ENCODE measurements at regions not wholly inside any gene's neighbourhood (a gene's known extent, or its start where the extent isn't known, plus 50 kb on each side); places are given as distances from the start of the nearest gene placed in this dataset.

DNA sequence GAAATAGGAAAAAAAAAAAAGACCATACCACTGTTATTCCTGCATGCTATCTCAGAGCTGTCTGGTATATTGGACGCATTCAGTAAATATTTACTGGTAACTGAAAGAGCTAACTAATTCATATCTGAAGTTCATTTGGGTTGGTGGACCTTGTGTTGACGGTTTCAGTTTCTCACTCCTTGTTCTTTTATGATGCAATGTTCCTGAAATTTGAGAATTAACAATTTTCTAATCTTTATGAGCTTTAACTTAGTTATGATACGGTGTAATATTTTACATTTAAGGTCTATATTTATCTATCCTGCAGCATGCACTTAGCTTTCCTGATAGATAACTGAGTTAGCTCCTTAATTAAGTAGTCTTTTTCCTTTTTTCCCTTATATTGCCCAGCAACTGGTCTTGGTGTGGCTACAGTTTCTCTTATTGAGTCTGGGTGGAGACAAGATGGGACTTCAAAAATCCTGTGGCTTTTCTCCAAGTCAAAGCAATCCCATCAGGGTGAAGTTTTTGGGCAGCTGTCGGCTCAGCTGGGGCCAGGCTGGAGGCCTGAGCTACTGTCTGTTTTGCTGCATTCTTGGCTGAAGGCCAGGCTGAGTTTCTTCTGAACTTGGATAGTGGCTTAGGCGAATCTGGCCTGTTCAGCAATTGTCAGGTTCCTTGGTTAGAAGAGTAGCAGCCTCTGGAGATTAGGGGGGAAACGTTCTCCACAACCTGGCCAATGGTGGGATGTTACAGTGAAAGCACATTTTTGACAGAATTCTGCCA is 78.4 kb upstream of the MEX3C start:
- no peaks in the 10 kb centered on the region for H3K9me3 ChIP-seq (ENCODE audit: control insufficient read depth in 3 of 3, low read length in 3 of 3)
- no peak overlapping the region for H3K9ac ChIP-seq (ENCODE audit: low read depth in 1 of 3, low read length in 3 of 3)
- H3K27ac ChIP-seq (ENCODE audit: low read depth, low read length), result no peak overlapping the region
- H3K4me1 ChIP-seq (ENCODE audit: control insufficient read depth in 3 of 3, insufficient read depth in 3 of 3, low read length in 3 of 3), result peaks cover 6 to 8% (median 6%) of the 10 kb centered on the region in 3 donors
- H3K4me3 ChIP-seq (ENCODE audit: low read length in 3 of 3), result no peak overlapping the region
- H3K27me3 ChIP-seq (ENCODE audit: control insufficient read depth in 3 of 3, insufficient read depth in 3 of 3, low read length in 3 of 3), result no peaks in the 10 kb centered on the region
- no peaks in the 10 kb centered on the region for H3K36me3 ChIP-seq (ENCODE audit: control insufficient read depth in 3 of 3, insufficient read depth in 3 of 3, low read length in 3 of 3)

DNA sequence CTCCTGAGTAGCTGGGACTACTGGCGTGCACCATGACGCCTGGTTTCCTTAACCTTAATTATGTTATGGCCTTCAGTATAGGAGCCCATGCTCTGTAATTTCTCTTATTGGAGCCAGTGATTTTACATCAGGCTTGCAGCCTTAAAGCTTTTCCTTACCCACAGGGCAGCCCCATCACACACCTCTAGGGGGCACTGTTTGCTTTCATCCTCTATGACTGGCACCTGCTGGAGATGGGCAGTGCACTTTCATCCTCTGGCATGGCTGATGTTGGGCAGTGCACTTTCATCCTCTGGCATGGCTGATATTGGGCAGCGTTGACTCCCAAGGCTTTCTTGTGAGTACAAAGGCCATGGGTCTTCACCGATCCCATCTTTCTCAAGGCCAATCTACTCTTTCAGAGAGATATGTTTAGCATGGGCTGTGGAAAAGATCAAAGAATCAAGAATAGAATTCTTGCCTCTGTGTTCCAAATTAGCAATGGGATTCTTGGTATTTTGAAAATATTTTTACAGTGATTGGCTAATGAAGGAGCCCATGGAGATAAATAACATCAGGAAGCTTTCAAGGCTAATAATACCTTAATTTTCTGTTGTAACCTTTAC is 80.7 kb upstream of the MEX3C start:
- H3K36me3 ChIP-seq (ENCODE audit: control insufficient read depth in 3 of 3, insufficient read depth in 3 of 3, low read length in 3 of 3), result no peaks in the 10 kb centered on the region
- no peak overlapping the region for H3K4me3 ChIP-seq (ENCODE audit: low read length in 3 of 3)
- H3K27me3 ChIP-seq (ENCODE audit: control insufficient read depth in 3 of 3, insufficient read depth in 3 of 3, low read length in 3 of 3), result no peaks in the 10 kb centered on the region
- H3K9ac ChIP-seq (ENCODE audit: low read depth in 1 of 3, low read length in 3 of 3), result no peak overlapping the region
- H3K9me3 ChIP-seq (ENCODE audit: control insufficient read depth in 3 of 3, low read length in 3 of 3), result no peaks in the 10 kb centered on the region
- peaks cover 6 to 8% (median 6%) of the 10 kb centered on the region in 3 donors for H3K4me1 ChIP-seq (ENCODE audit: control insufficient read depth in 3 of 3, insufficient read depth in 3 of 3, low read length in 3 of 3)
- no peak overlapping the region for H3K27ac ChIP-seq (ENCODE audit: low read depth, low read length)

GRCh38 chr18:51279367-51279984 is 82.0 kb upstream of the MEX3C start:
- Histone ChIP-seq H3K4me1 (ENCODE audit: control insufficient read depth in 3 of 3, insufficient read depth in 3 of 3, low read length in 3 of 3) (peaks cover 6 to 8% (median 6%) of the 10 kb centered on the region in 3 donors), H3K27ac (ENCODE audit: low read depth, low read length) (no peak overlapping the region), H3K36me3 (ENCODE audit: control insufficient read depth in 3 of 3, insufficient read depth in 3 of 3, low read length in 3 of 3) (no peaks in the 10 kb centered on the region), H3K27me3 (ENCODE audit: control insufficient read depth in 3 of 3, insufficient read depth in 3 of 3, low read length in 3 of 3) (no peaks in the 10 kb centered on the region), H3K9me3 (ENCODE audit: control insufficient read depth in 3 of 3, low read length in 3 of 3) (no peaks in the 10 kb centered on the region), H3K9ac (ENCODE audit: low read depth in 1 of 3, low read length in 3 of 3) (no peak overlapping the region), H3K4me3 (ENCODE audit: low read length in 3 of 3) (no peak overlapping the region)

DNA sequence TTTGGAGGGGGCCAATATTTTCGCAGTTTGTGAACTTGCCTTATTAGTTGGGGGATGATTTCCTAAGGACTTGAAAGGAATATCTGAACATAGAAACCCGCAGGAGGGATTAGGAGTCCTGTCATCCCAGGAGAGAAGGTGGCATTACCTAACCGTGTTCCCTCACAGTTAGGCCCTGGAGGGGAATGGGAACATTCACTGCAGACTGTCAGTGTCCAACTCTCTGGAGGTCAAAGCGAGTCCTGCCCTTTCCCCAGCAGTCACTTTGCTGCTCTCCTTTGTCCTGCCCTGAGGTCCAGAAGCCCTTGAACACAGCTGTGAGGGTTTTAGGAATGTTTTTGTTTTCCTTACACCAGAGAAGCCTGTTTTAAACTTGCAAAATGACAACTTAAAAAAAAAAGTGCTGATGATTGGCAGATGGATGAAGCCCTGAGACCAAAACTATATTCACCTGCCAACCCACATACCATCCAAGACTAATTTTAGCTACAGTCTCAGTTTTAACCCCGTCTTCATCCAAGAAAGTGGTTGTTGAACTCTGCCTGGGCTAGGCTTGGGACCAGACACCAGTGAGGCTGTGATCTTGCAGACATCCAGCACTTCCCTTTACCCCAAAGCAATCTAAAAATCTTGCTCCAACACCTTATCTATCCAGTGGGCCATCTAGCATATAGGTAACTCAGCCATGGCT is 90.5 kb upstream of the MEX3C start:
- no peak overlapping the region for H3K27ac ChIP-seq (ENCODE audit: low read depth, low read length)
- no peaks in the 10 kb centered on the region for H3K9me3 ChIP-seq (ENCODE audit: control insufficient read depth in 3 of 3, low read length in 3 of 3)

DNA sequence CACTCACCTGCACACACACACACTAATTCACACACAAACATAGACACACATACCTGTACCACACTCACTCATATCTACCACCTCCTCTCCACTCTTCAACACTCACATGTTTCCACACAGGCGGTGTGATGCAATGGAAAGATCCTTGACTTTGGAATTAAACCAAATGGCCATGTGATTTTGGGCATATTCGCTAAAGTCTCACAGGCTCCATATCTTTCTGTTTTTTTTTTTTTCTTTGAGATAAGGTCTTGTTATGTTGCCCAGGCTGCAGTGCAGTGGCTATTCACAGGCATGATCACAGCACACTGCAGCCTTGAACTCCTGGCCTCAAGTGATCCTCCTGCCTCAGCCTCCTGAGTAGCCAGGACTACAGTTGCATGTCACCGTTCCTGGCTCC is 91.1 kb upstream of the MEX3C start:
- H3K9ac ChIP-seq (ENCODE audit: low read depth in 1 of 3, low read length in 3 of 3), result no peak overlapping the region
- H3K4me1 ChIP-seq (ENCODE audit: control insufficient read depth in 3 of 3, insufficient read depth in 3 of 3, low read length in 3 of 3), result peaks cover 7 to 11% (median 7%) of the 10 kb centered on the region in 3 donors
- H3K27ac ChIP-seq (ENCODE audit: low read depth, low read length), result no peak overlapping the region
- no peaks in the 10 kb centered on the region for H3K9me3 ChIP-seq (ENCODE audit: control insufficient read depth in 3 of 3, low read length in 3 of 3)
- H3K36me3 ChIP-seq (ENCODE audit: control insufficient read depth in 3 of 3, insufficient read depth in 3 of 3, low read length in 3 of 3), result no peaks in the 10 kb centered on the region
- H3K4me3 ChIP-seq (ENCODE audit: low read length in 3 of 3), result no peak overlapping the region
- no peaks in the 10 kb centered on the region for H3K27me3 ChIP-seq (ENCODE audit: control insufficient read depth in 3 of 3, insufficient read depth in 3 of 3, low read length in 3 of 3)

More for the DNA sequence above, 90.5 kb upstream of the MEX3C start:
- H3K36me3 ChIP-seq (ENCODE audit: control insufficient read depth in 3 of 3, insufficient read depth in 3 of 3, low read length in 3 of 3), result no peaks in the 10 kb centered on the region
- H3K4me1 ChIP-seq (ENCODE audit: control insufficient read depth in 3 of 3, insufficient read depth in 3 of 3, low read length in 3 of 3), result peaks cover 7 to 11% (median 7%) of the 10 kb centered on the region in 3 donors
- peak overlapping the region in 1 of 3 donors; percentile 55 for H3K9ac ChIP-seq (ENCODE audit: low read depth in 1 of 3, low read length in 3 of 3)
- H3K27me3 ChIP-seq (ENCODE audit: control insufficient read depth in 3 of 3, insufficient read depth in 3 of 3, low read length in 3 of 3), result no peaks in the 10 kb centered on the region
- H3K4me3 ChIP-seq (ENCODE audit: low read length in 3 of 3), result no peak overlapping the region

DNA sequence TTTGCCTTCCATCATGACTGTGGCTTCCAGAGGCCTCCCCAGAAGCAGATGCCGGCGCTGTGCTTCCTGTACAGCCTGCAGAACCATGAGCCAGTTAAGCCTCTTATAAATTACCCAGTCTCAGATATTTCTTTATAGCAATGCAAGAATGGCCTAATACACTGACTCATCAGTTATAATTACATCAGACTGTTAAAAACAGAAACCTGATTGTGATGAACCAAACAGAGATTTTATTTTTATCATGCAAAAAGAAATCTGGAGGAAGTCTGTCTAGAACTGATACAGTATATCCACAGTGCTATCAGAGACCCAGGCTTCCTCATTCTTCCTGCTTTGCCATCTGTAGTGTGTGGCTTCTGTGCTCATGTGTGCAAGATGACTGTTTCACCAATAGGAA is 93.4 kb upstream of the MEX3C start:
- no peaks in the 10 kb centered on the region for H3K36me3 ChIP-seq (ENCODE audit: control insufficient read depth in 3 of 3, insufficient read depth in 3 of 3, low read length in 3 of 3)
- no peaks in the 10 kb centered on the region for H3K9me3 ChIP-seq (ENCODE audit: control insufficient read depth in 3 of 3, low read length in 3 of 3)
- H3K27me3 ChIP-seq (ENCODE audit: control insufficient read depth in 3 of 3, insufficient read depth in 3 of 3, low read length in 3 of 3), result no peaks in the 10 kb centered on the region
- H3K4me1 ChIP-seq (ENCODE audit: control insufficient read depth in 3 of 3, insufficient read depth in 3 of 3, low read length in 3 of 3), result peaks cover 7 to 11% (median 7%) of the 10 kb centered on the region in 3 donors
- H3K4me3 ChIP-seq (ENCODE audit: low read length in 3 of 3), result no peak overlapping the region
- no peak overlapping the region for H3K27ac ChIP-seq (ENCODE audit: low read depth, low read length)
- H3K9ac ChIP-seq (ENCODE audit: low read depth in 1 of 3, low read length in 3 of 3), result no peak overlapping the region

DNA sequence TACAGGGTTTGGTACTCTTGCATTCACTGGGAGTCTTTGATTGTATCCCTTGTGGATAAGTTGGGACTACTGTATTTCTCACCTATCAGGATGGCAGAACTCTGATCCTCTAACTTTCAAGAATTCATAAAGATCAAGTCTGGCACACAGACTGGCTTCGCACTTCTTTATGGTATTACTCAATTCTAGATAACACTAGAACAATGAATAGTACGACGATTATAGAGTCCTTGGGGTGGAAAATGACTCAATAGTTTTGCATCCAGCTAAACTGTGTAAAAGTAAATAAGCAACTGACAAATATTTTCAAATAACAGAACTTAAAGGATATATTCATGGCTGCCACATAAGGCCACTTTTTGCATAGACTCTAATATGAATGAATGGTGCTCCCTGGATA is 103.4 kb upstream of the MEX3C start:
- no peak overlapping the region for H3K27ac ChIP-seq (ENCODE audit: low read depth, low read length)
- H3K4me1 ChIP-seq (ENCODE audit: control insufficient read depth in 3 of 3, insufficient read depth in 3 of 3, low read length in 3 of 3), result no peaks in the 10 kb centered on the region
- no peaks in the 10 kb centered on the region for H3K36me3 ChIP-seq (ENCODE audit: control insufficient read depth in 3 of 3, insufficient read depth in 3 of 3, low read length in 3 of 3)
- H3K9me3 ChIP-seq (ENCODE audit: control insufficient read depth in 3 of 3, low read length in 3 of 3), result no peaks in the 10 kb centered on the region
- no peaks in the 10 kb centered on the region for H3K27me3 ChIP-seq (ENCODE audit: control insufficient read depth in 3 of 3, insufficient read depth in 3 of 3, low read length in 3 of 3)
- H3K9ac ChIP-seq (ENCODE audit: low read depth in 1 of 3, low read length in 3 of 3), result no peak overlapping the region
- no peak overlapping the region for H3K4me3 ChIP-seq (ENCODE audit: low read length in 3 of 3)

DNA sequence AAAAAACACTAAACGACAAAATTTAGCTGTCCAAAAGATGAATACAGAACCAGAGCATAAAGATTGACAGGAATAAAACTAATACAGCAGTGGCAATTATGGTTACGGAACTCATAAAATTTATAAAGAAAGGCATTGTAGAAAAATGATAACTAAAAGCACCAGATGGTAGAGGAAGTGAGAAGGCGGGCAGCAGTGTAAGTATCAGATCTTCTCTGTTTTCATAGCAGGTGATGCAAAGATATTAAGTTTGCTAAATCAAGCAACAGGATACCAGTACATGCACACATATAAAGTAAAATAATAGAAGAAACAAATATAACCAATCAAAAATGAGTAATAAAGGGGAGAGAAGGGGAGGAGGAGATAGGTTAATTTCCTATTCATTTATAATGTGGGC is 103.9 kb upstream of the MEX3C start:
- H3K4me1 ChIP-seq (ENCODE audit: control insufficient read depth in 3 of 3, insufficient read depth in 3 of 3, low read length in 3 of 3), result no peaks in the 10 kb centered on the region
- H3K27ac ChIP-seq (ENCODE audit: low read depth, low read length), result no peak overlapping the region
- H3K27me3 ChIP-seq (ENCODE audit: control insufficient read depth in 3 of 3, insufficient read depth in 3 of 3, low read length in 3 of 3), result no peaks in the 10 kb centered on the region
- no peak overlapping the region for H3K9ac ChIP-seq (ENCODE audit: low read depth in 1 of 3, low read length in 3 of 3)
- no peaks in the 10 kb centered on the region for H3K36me3 ChIP-seq (ENCODE audit: control insufficient read depth in 3 of 3, insufficient read depth in 3 of 3, low read length in 3 of 3)
- no peaks in the 10 kb centered on the region for H3K9me3 ChIP-seq (ENCODE audit: control insufficient read depth in 3 of 3, low read length in 3 of 3)
- H3K4me3 ChIP-seq (ENCODE audit: low read length in 3 of 3), result no peak overlapping the region

GRCh38 chr18:51316677-51317076 is 119.2 kb upstream of the MEX3C start:
- H3K9me3 ChIP-seq (ENCODE audit: control insufficient read depth in 3 of 3, low read length in 3 of 3), result no peaks in the 10 kb centered on the region
- no peaks in the 10 kb centered on the region for H3K4me1 ChIP-seq (ENCODE audit: control insufficient read depth in 3 of 3, insufficient read depth in 3 of 3, low read length in 3 of 3)
- no peak overlapping the region for H3K4me3 ChIP-seq (ENCODE audit: low read length in 3 of 3)
- no peak overlapping the region for H3K27ac ChIP-seq (ENCODE audit: low read depth, low read length)
- H3K36me3 ChIP-seq (ENCODE audit: control insufficient read depth in 3 of 3, insufficient read depth in 3 of 3, low read length in 3 of 3), result no peaks in the 10 kb centered on the region
- no peaks in the 10 kb centered on the region for H3K27me3 ChIP-seq (ENCODE audit: control insufficient read depth in 3 of 3, insufficient read depth in 3 of 3, low read length in 3 of 3)
- no peak overlapping the region for H3K9ac ChIP-seq (ENCODE audit: low read depth in 1 of 3, low read length in 3 of 3)

DNA sequence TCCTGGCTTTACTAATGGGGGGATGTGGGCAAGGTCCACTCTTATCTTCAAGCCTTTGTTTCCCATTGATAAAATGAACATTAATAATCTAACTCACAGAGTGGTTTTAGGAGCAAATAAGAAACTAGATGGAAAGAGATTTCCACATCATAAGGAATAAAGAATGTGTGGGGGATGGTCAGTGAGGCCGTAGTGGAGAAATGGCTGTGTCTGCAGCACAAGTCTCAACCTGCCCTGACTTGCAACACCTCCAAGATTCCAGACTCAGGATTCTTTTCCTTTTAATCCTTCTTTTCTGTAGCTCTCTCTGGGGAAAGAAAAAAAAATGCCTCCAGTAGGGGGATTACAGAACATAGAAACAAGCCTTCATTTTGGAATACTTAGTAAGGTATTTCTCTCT is 124.2 kb upstream of the MEX3C start:
- Histone ChIP-seq H3K9ac (ENCODE audit: low read depth in 1 of 3, low read length in 3 of 3) (no peak overlapping the region), H3K27ac (ENCODE audit: low read depth, low read length) (no peak overlapping the region), H3K9me3 (ENCODE audit: control insufficient read depth in 3 of 3, low read length in 3 of 3) (no peaks in the 10 kb centered on the region), H3K27me3 (ENCODE audit: control insufficient read depth in 3 of 3, insufficient read depth in 3 of 3, low read length in 3 of 3) (no peaks in the 10 kb centered on the region), H3K4me1 (ENCODE audit: control insufficient read depth in 3 of 3, insufficient read depth in 3 of 3, low read length in 3 of 3) (no peaks in the 10 kb centered on the region), H3K36me3 (ENCODE audit: control insufficient read depth in 3 of 3, insufficient read depth in 3 of 3, low read length in 3 of 3) (no peaks in the 10 kb centered on the region), H3K4me3 (ENCODE audit: low read length in 3 of 3) (no peak overlapping the region)
